Thyroid gland (tissue), 4 donors: ENCODE measurements at regions not wholly inside any gene's neighbourhood (a gene's known extent, or its start where the extent isn't known, plus 50 kb on each side); places are given as distances from the start of the nearest gene placed in this dataset.
"Not testable (repeated sequence)": the region's sequence is repeated elsewhere in the genome, so short reads cannot be mapped to it uniquely, and the experiment has no call there.

ENCODE experiments used
- DNase-seq, 2 donors: peaks; one replicate each; pipeline ENCODE4 v3.0.0-alpha.2; 2019
- H3K27ac ChIP-seq, 3 donors: fragments of 200-600 bp; sonication (generic); 1 replicate in 2 of 3; 2 replicates in 1 of 3; pipeline ENCODE4 v1.5.1; 2016 to 2019; ENCODE audit warnings: mild to moderate bottlenecking in 1 of 3, moderate library complexity in 1 of 3
- H3K27me3 ChIP-seq: fragments of 200-600 bp; sonication (generic); one replicate; pipeline ENCODE4 v1.5.1; 2019
- H3K36me3 ChIP-seq, 2 donors: fragments of 200-600 bp; sonication (generic); one replicate each; pipeline ENCODE4 v1.5.1; 2016 to 2019
- H3K4me1 ChIP-seq, 2 donors: fragments of 200-600 bp; sonication (generic); one replicate each; pipeline ENCODE4 v1.5.1; 2017 to 2019
- H3K4me3 ChIP-seq, 3 donors: fragments of 200-600 bp; sonication (generic); replicated peaks in 1 of 3; 1 replicate in 2 of 3; 2 replicates in 1 of 3; pipeline ENCODE4 v1.5.1; 2016; ENCODE audit warnings: mild to moderate bottlenecking in 1 of 3
- H3K9me3 ChIP-seq: fragments of 200-600 bp; sonication (generic); one replicate; pipeline ENCODE4 v1.5.1; 2017
- POLR2A ChIP-seq, 2 donors: fragments of 450-650 bp; IDR thresholded peaks; one replicate each; pipeline ENCODE4 v1.6.1; 2017; ENCODE audit warnings: antibody characterized with exemption in 2 of 2, mild to moderate bottlenecking in 2 of 2, moderate library complexity in 1 of 2
- WGBS, 2 donors: methylation state at CpG; one replicate each; pipeline ENCODE4 v1.1.5; 2017; 5-methylcytosine and 5-hydroxymethylcytosine counted together
- intact Hi-C: fragments of 100-400 bp; cut with DNase I; formaldehyde crosslinking; loops from one replicate; pipeline ENCODE4 v1.15.1; 2023
- TF ChIP-seq, protein P1 (sequence below), 6 experiments: fragments of 200-600 bp in 3 of 6; fragments of 450-650 bp in 3 of 6; sonication (generic) in 3 of 6; IDR thresholded peaks; one replicate each; pipeline ENCODE4 v1.5.1; 2016 to 2019; ENCODE audit warnings: antibody characterized with exemption in 6 of 6, mild to moderate bottlenecking in 2 of 6, inconsistent platforms in 1 of 6, moderate library complexity in 1 of 6

DNA sequence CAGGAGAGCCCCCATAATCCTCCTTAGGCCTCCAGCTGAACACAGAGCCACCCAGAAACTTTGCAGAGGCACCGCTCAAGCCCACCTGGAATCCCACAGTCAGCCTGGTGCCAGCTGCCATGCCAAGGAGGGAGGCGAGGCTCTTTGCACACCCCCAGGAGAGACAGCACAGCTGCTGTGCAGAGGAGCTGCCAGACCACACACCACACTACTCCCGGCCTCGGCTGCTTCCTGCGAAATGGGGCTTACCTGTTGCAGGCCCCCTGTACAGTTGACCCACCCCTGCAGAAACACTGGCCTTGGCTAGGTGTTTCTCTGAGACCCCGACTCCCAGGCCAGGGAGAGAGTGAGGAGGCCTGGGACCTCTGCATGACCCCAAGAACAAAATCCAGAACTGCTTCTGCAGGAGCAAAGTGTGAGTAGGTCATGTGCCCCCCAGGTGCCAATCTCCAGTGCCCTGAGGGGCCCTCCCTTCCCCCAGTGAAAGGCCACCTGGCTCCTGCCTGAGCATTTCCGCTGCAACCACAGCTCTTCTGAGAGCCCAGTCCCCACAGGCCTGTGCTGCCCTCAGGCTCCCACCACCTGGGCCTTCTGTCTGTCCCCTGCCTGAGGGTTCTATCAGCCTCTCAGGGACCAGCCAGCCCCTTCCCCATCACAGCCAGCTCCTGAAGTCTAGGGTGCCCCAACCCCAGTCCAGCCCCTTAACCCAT, 580.4 kb downstream of the UQCRFS1 start:
- no peak for DNase-seq
- H3K36me3 ChIP-seq = no peaks in the 10 kb centered on the region
- H3K9me3 ChIP-seq = no peaks in the 10 kb centered on the region
- TF ChIP-seq, protein P1, sequence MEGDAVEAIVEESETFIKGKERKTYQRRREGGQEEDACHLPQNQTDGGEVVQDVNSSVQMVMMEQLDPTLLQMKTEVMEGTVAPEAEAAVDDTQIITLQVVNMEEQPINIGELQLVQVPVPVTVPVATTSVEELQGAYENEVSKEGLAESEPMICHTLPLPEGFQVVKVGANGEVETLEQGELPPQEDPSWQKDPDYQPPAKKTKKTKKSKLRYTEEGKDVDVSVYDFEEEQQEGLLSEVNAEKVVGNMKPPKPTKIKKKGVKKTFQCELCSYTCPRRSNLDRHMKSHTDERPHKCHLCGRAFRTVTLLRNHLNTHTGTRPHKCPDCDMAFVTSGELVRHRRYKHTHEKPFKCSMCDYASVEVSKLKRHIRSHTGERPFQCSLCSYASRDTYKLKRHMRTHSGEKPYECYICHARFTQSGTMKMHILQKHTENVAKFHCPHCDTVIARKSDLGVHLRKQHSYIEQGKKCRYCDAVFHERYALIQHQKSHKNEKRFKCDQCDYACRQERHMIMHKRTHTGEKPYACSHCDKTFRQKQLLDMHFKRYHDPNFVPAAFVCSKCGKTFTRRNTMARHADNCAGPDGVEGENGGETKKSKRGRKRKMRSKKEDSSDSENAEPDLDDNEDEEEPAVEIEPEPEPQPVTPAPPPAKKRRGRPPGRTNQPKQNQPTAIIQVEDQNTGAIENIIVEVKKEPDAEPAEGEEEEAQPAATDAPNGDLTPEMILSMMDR (IDR thresholded peaks at IDR 0.05) = no peak
- no peak for TF ChIP-seq POLR2A (IDR thresholded peaks at IDR 0.05)
- H3K4me1 ChIP-seq = no peaks in the 10 kb centered on the region
- H3K27me3 ChIP-seq = no peaks in the 10 kb centered on the region
- 52 to 82% methylated on average over 2 to 3 of the region's 7 CpGs for WGBS, 2 donors
- intact Hi-C loops = no loop called here
- H3K27ac ChIP-seq = no peak overlapping the region
- no peak overlapping the region for H3K4me3 ChIP-seq

DNA sequence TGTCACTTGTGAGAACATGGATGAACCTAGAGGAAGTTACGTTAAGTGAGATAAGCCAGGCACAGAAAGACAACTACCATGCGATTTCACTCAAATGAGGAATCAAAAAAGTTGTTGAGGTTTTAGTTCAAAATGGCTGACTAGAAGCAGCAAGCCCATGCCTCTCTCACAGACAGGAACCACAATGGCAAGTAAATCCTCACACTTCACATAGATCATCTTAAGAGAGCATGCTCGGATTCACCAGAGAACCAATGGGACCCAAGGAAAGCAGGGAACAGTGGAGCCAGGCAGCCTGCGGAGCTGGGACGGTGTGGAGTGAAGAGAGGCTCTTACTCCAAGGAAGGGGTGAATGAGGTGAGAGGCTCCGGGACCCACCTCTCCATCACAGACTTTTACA, 581.0 kb downstream of the UQCRFS1 start:
- Histone ChIP-seq H3K27ac (no peak overlapping the region), H3K27me3 (no peaks in the 10 kb centered on the region), H3K4me1 (no peaks in the 10 kb centered on the region), H3K9me3 (no peaks in the 10 kb centered on the region), H3K4me3 (no peak overlapping the region), H3K36me3 (no peaks in the 10 kb centered on the region)
- TF ChIP-seq POLR2A (IDR thresholded peaks at IDR 0.05) = no peak
- TF ChIP-seq, protein P1 (IDR thresholded peaks at IDR 0.05) = no peak
- 82 to 84% methylated on average over 6 of the region's 6 CpGs for WGBS, 2 donors
- intact Hi-C loops = no loop called here
- no peak for DNase-seq

DNA sequence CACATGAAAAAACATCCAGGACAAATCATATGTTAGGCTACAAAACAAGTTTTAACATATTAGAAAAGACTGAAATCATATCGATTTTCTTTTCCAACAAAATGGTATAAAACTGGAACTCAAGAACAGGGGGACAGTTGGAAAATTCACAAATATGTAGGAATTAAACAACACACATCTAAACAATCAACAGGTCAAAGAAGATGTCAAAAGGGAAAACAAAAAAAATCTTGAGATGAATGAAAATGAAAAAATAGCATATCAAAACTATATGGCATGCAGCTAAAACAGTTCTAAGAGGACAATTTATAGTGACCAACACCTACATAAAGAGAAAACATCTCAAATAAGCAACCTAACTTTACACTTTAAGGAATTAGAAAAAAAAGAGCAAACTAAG, 585.3 kb downstream of the UQCRFS1 start:
- no peak for DNase-seq
- Histone ChIP-seq H3K36me3 (no peaks in the 10 kb centered on the region), H3K27ac (no peak overlapping the region), H3K9me3 (no peaks in the 10 kb centered on the region), H3K4me3 (no peak overlapping the region), H3K27me3 (no peaks in the 10 kb centered on the region), H3K4me1 (no peaks in the 10 kb centered on the region)
- no peak for TF ChIP-seq POLR2A (IDR thresholded peaks at IDR 0.05)
- TF ChIP-seq, protein P1 (IDR thresholded peaks at IDR 0.05) = no peak
- intact Hi-C loops = no loop called here
- WGBS, 2 donors = 83 to 88% methylated on average over 1 of the region's 1 CpG

DNA sequence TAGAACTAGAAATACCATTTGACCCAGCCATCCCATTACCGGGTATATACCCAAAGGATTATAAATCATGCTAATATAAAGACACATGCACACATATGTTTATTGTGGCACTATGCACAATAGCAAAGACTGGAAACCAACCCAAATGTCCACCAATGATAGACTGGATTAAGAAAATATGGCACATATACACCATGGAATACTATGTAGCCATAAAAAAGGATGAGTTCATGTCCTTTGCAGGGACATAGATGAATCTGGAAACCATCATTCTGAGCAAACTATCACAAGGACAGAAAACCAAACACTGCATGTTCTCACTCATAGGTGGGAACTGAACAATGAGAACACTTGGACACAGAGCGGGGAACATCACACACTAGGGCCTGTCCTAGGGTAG, 586.5 kb downstream of the UQCRFS1 start:
- H3K9me3 ChIP-seq, intact Hi-C loops, H3K27ac ChIP-seq, H3K36me3 ChIP-seq, DNase-seq, H3K4me1 ChIP-seq, H3K4me3 ChIP-seq, H3K27me3 ChIP-seq: not testable (repeated sequence)
- 90 to 100% methylated on average over 2 of the region's 2 CpGs for WGBS, 2 donors

DNA sequence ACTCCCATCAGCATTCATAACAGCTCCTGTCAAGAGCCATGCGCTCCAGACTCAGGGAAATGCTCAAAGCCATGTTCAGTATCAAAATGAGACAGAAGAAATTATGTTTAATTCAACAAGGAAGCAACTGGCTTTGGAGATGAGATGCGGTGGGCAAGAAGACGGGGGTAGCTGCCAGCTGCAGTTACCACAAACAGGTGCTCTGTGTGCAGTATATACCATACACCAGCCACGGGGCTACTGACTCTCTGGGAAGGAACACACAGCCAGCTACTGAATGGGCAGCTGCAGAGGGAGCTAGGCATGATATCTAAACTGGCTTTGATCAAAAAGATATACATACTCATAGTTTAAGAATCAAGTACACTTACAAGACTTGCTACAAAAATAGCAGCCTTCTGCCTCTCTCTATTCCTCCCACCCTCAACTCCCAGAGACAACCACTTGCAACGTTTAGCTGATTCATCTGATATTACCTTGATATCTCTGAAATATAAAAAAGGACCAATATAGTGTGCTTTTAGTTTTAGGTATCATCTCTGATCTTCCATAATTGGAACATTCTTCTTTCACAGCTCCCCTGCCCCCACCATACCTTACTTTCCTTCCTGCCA, 593.0 kb downstream of the UQCRFS1 start:
- Histone ChIP-seq H3K4me1 (no peaks in the 10 kb centered on the region), H3K9me3 (no peaks in the 10 kb centered on the region), H3K27me3 (no peaks in the 10 kb centered on the region), H3K4me3 (no peak overlapping the region), H3K36me3 (no peaks in the 10 kb centered on the region), H3K27ac (no peak overlapping the region)
- TF ChIP-seq POLR2A (IDR thresholded peaks at IDR 0.05) = no peak
- TF ChIP-seq, protein P1 (IDR thresholded peaks at IDR 0.05) = no peak
- intact Hi-C loops = no loop called here
- DNase-seq = no peak
- WGBS, 2 donors = 79 to 80% methylated on average over 5 of the region's 5 CpGs
